ENCODE measurements at regions not wholly inside any gene's neighbourhood (a gene's known extent, or its start where the extent isn't known, plus 50 kb on each side); places are given as distances from the start of the nearest gene placed in this dataset.

- TF ChIP-seq HDAC6 (IDR thresholded peaks at IDR 0.05; ENCODE audit: low read depth, low read length) = no peak
- no peak for TF ChIP-seq ZBTB7A (IDR thresholded peaks at IDR 0.05; ENCODE audit: borderline replicate concordance, control insufficient read depth, low read depth, low read length)
- no peak for TF ChIP-seq PURB (CRISPR knock-in tag; IDR thresholded peaks at IDR 0.05; ENCODE audit: low read depth)
- TF ChIP-seq SMARCB1 (IDR thresholded peaks at IDR 0.05; ENCODE audit: insufficient read length, low read depth) = no peak
- TF ChIP-seq POLR2AphosphoS5 (IDR thresholded peaks at IDR 0.05; ENCODE audit: control insufficient read depth, insufficient read depth, low read depth, low read length) = no peak
- no peak for TF ChIP-seq CTCF (IDR thresholded peaks at IDR 0.05 in 2 of 3, conservative IDR thresholded peaks at IDR 0.05 in 1 of 3; ENCODE audit: insufficient read depth in 2 of 3, low read depth in 1 of 3, low read length in 3 of 3)
- TF ChIP-seq TOE1 (IDR thresholded peaks at IDR 0.05; ENCODE audit: borderline replicate concordance) = no peak
- TF ChIP-seq TOE1 (CRISPR knock-in tag; IDR thresholded peaks at IDR 0.05; ENCODE audit: borderline replicate concordance, low read depth) = no peak
- TF ChIP-seq ZNF518B (CRISPR knock-in tag; IDR thresholded peaks at IDR 0.05) = no peak
- TF ChIP-seq CBFB (CRISPR knock-in tag; IDR thresholded peaks at IDR 0.05) = no peak
- TF ChIP-seq ZNF407 (IDR thresholded peaks at IDR 0.05; ENCODE audit: low read depth) = no peak
- TF ChIP-seq POU5F1 (IDR thresholded peaks at IDR 0.05; ENCODE audit: borderline replicate concordance, low read depth, low read length, partially characterized antibody) = no peak
- no peak for TF ChIP-seq BDP1 (IDR thresholded peaks at IDR 0.05; ENCODE audit: insufficient read depth, insufficient read length)
Observed at GRCh38 chr12:115810122-115810901, 467.2 kb downstream of the MED13L start.

Measured in K562 (cell line).